VCaP (cell line): ENCODE measurements at regions not wholly inside any gene's neighbourhood (a gene's known extent, or its start where the extent isn't known, plus 50 kb on each side); places are given as distances from the start of the nearest gene placed in this dataset.
"Not testable (repeated sequence)": the region's sequence is repeated elsewhere in the genome, so short reads cannot be mapped to it uniquely, and the experiment has no call there.

Experiments used
- H3K27ac ChIP-seq: fragments of 450-650 bp; 2 replicates; pipeline ENCODE4 v1.5.1; 2017
- TF ChIP-seq, protein P1 (sequence below): fragments of 450-650 bp; conservative IDR thresholded peaks from 2 replicates; pipeline ENCODE4 v1.5.1; 2017; ENCODE audit warnings: mild to moderate bottlenecking, moderate library complexity

DNA sequence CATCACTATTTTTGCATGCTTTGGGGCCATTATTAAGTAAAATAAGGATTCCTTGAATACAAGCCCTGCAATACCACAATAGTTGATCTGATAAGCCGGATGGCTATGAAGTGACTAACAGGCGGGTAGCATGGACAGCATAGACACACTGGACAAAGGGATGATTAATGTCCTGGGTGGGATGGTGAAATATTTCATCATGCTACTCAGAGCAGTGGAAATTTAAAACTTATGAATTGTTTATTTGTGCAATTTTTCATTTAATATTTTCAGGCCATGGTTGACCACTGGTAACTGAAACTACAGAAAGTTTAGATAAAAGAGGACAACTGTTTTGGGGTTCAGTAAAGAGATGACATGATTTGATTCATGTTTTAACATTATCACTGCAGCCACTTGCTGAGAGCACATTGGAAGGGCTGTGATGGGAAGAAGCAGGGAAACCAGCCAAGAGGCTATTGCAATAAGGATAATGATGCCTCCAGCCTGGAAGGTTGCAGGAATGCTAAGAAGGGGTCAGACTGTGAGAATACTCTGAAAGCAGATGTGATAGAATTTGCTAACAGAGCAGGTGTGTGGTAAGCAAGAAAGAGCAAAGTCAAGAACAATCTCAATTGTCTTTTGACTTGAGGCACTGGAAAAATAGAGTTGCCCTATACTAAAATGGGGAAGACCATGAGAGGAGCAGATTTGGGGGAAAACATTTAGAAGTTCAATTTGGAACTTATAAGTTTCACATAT, 62.5 kb upstream of the TNFSF4 start:
- TF ChIP-seq, protein P1, sequence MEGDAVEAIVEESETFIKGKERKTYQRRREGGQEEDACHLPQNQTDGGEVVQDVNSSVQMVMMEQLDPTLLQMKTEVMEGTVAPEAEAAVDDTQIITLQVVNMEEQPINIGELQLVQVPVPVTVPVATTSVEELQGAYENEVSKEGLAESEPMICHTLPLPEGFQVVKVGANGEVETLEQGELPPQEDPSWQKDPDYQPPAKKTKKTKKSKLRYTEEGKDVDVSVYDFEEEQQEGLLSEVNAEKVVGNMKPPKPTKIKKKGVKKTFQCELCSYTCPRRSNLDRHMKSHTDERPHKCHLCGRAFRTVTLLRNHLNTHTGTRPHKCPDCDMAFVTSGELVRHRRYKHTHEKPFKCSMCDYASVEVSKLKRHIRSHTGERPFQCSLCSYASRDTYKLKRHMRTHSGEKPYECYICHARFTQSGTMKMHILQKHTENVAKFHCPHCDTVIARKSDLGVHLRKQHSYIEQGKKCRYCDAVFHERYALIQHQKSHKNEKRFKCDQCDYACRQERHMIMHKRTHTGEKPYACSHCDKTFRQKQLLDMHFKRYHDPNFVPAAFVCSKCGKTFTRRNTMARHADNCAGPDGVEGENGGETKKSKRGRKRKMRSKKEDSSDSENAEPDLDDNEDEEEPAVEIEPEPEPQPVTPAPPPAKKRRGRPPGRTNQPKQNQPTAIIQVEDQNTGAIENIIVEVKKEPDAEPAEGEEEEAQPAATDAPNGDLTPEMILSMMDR, result no peak
- H3K27ac ChIP-seq, result no peak overlapping the region

DNA sequence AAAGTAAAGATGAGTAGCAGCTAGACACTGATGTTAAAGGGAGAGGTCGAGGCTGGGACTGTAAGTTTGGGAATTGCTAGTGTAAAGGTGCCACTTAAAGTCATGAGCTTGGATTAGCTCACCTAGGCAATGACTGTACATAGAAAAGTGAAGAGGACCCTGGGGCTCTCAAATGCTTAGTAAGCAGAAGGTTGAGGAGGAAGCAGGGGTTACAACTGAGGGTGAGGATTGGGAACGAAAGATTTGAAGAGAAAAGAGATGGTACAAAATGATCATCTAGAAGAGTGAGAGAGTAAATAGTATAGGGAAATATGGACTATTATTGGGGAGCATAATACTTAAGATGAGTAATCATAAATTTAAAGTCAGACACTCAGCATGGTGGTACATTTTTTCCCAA, 63.1 kb upstream of the TNFSF4 start:
- TF ChIP-seq, protein P1, result no peak
- no peak overlapping the region for H3K27ac ChIP-seq

DNA sequence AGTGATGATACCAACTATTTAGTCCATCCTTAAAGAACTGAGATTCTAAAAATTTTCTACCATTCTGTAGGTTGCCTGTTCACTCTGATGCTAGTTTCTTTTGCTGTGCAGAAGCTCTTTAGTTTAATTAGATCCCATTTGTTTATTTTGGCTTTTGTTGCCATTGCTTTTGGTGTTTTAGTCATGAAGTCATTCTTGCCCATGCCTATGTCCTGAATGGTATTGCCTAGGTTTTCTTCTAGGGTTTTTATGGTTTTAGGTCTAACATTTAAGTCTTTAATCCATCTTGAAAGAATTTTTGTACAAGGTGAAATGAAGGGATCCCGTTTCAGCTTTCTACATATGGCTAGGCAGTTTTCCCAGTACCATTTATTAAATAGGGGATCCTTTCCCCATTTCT, 63.9 kb upstream of the TNFSF4 start:
- not testable (repeated sequence) for H3K27ac ChIP-seq

DNA sequence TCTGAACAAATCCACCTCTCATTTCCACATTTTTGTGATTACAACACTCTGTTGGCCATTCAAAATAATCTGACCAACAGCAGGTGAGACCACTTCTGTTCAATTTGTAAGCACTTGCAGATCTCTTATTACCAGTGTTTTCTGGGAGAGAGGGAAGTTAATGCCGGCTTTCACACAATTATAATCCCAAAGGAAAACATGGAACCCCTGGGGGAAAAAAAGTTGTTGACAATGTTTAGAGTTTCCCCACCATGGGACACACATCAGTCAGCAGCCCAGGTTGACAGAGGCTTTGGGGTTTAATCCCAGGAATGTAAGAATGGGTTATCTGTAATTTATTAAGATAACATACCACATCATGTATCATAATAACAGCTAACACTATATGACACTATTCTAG, 68.4 kb upstream of the TNFSF4 start:
- no peak overlapping the region for H3K27ac ChIP-seq
- TF ChIP-seq, protein P1, result no peak

DNA sequence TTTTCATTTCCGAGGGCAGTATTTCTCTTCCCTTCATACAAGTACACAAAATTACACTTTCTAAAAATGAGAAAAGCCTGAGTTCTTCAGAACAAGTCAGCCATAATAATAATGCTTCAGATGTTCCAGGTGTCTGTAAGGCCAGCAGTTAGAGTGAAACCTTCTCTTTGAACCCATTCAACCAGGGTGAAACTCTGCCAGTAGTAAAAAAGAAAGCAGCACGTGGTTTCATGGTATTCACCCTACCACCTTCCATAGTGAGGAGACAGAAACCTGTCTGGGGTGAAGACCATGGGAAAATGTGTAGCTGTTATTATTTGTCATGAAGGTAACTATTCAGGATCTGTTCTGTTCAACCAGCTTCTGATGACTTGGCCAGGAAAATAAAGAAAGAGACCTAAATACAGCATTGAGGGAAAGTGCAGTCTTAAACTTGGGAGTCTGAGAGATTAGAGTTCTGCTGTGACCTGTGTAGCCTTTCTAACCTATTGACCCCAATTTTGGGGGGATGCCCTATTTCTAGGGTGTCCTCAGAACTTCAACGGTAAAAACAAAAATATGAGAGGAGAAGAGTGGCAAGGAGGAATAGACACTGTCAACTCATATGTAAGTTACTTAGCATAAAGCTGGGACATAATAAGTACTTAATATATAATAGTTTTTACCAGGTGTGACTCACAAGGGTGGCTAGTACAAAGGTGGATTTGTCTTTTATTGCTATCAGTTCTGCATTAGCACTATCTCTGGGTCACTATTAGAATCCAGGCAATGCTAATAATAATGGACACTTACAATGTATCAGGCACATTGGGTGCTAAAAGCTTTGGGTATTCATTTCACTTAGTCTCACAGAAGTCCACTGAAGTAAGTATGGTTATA, 70.0 kb upstream of the TNFSF4 start:
- TF ChIP-seq, protein P1, result no peak
- no peak overlapping the region for H3K27ac ChIP-seq

DNA sequence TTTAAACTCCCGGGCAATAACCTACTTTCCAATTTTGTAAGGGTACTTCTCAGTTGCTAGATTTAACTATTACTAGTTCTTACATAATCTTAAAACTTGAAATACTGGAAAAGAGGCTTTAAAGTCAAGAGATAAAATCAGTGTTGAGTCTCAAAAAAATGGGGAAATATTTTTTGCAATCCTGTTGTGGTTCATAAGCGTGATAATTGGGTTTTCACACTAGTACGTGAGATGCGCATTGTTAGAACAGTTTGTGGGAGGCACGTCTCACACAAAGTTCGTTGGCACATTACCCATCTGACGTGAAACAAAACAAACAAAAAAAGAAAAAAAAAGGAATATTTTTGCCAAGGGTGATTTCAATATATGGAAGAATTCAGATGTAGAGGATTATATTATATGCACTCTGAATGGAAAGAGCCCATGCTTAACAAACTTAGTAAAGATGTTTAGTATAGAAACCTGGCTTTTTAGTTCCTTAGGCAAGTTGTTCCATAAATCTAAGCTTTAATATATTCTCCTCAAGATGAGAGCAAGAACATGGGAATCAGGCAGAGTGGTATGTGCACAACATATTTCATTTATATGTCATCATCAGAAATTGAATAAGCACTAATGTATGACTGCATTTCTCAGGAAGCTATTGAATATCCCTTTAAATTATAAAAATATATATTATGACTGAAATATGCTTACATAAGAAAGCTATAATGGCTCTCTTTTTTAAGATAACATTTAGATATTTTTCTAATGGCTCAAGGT, 73.9 kb upstream of the TNFSF4 start:
- TF ChIP-seq, protein P1, result no peak
- no peak overlapping the region for H3K27ac ChIP-seq

DNA sequence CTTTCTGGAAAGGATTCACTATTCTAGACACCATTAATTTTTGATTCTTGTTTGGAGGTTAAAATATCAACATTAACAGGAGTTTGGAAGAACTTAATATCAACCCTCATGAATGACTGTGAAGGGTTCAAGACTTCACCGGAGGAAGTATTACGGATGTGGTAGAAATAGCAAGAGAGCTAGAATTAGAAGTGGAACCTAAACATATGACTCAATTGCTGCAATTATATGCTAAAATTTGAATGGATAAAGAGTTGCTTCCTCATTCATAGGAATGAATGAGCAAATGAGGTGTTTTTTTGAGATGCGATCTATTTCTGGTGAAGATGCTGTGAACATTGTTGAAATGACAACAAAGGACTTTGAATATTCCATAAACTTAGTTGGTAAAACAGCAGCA, 77.9 kb upstream of the TNFSF4 start:
- TF ChIP-seq, protein P1, result no peak
- H3K27ac ChIP-seq, result no peak overlapping the region
